IMR-90 (cell line): ENCODE measurements at regions not wholly inside any gene's neighbourhood (a gene's known extent, or its start where the extent isn't known, plus 50 kb on each side); places are given as distances from the start of the nearest gene placed in this dataset.

Experiments
- ATAC-seq: fragments of 200-7000 bp; cut with Tn5 transposase; 2 replicates; pipeline ENCODE4 v1.9.1; 2020; ENCODE audit warnings: low read depth, mild to moderate bottlenecking, moderate library complexity
- BruUV-seq: library from RNA; stranded (reverse); fragments of 400-500 nt; replicated peaks from 2 replicates; lab custom pipeline; 2021; lab: Mats Ljungman, UMichigan
- CTCF ChIA-PET: fragments of 300-600 bp; formaldehyde crosslinking; extraction: SDS; loops from one replicate; lab custom pipeline; 2021; ENCODE audit warnings: antibody characterized with exemption; lab: Yijun Ruan, JAX
- POLR2A ChIA-PET: fragments of 300-600 bp; sonication (Branson Sonifier 250); formaldehyde crosslinking; loops from one replicate; lab custom pipeline; 2022; ENCODE audit warnings: antibody characterized with exemption; ENCODE audit not compliant: unreplicated experiment; lab: Charles Lee
- DNase-seq: peaks from one replicate; pipeline ENCODE4 v3.0.0; 2013
- H2AFZ ChIP-seq: replicated peaks from 2 replicates; pipeline ENCODE3; 2013; ENCODE audit warnings: low read length, mild to moderate bottlenecking; ENCODE audit not compliant: poor library complexity
- H2AK5ac ChIP-seq: 2 replicates; pipeline ENCODE4 v1.6.1; 2013; ENCODE audit warnings: low read depth, low read length, inconsistent platforms
- H2AK9ac ChIP-seq: replicated peaks from 2 replicates; pipeline ENCODE3; 2013; ENCODE audit warnings: mild to moderate bottlenecking, low read depth, low read length, moderate library complexity; ENCODE audit not compliant: poor library complexity
- H2BK120ac ChIP-seq: 2 replicates; pipeline ENCODE4 v1.6.1; 2013; ENCODE audit warnings: low read depth, low read length, inconsistent platforms
- H2BK15ac ChIP-seq: 3 replicates; pipeline ENCODE4 v1.6.1; 2013; ENCODE audit warnings: low read depth, low read length, inconsistent platforms
- H2BK20ac ChIP-seq: 2 replicates; pipeline ENCODE4 v1.6.1; 2013; ENCODE audit warnings: low read depth, mild to moderate bottlenecking, inconsistent platforms, low read length, moderate library complexity
- H2BK5ac ChIP-seq: 2 replicates; pipeline ENCODE4 v1.6.1; 2013; ENCODE audit warnings: mild to moderate bottlenecking, low read depth, low read length, inconsistent platforms; ENCODE audit not compliant: poor library complexity, severe bottlenecking
- H3K14ac ChIP-seq: replicated peaks from 2 replicates; pipeline ENCODE4 v1.6.1; 2013; ENCODE audit warnings: low read depth, low read length, inconsistent platforms
- H3K18ac ChIP-seq: 2 replicates; pipeline ENCODE4 v1.6.1; 2013; ENCODE audit warnings: low read depth, low read length, control low read depth
- H3K23ac ChIP-seq: 2 replicates; pipeline ENCODE4 v1.6.1; 2013; ENCODE audit warnings: low read depth, low read length, inconsistent platforms
- H3K27ac ChIP-seq: 2 replicates; pipeline ENCODE4 v1.5.1; 2013; ENCODE audit warnings: mild to moderate bottlenecking, control low read depth, low read length; ENCODE audit not compliant: insufficient read depth
- H3K27me3 ChIP-seq: 2 replicates; pipeline ENCODE4 v1.6.1; 2013; ENCODE audit warnings: low read length; ENCODE audit not compliant: control insufficient read depth, insufficient read depth
- H3K36me3 ChIP-seq: 2 replicates; pipeline ENCODE4 v1.6.1; 2013; ENCODE audit warnings: low read length, mixed read lengths; ENCODE audit not compliant: control insufficient read depth, insufficient read depth
- H3K4ac ChIP-seq: 2 replicates; pipeline ENCODE4 v1.6.1; 2013; ENCODE audit warnings: low read depth, low read length, inconsistent platforms
- H3K4me1 ChIP-seq: 2 replicates; pipeline ENCODE4 v1.6.1; 2013; ENCODE audit warnings: low read length, mixed read lengths; ENCODE audit not compliant: control insufficient read depth, insufficient read depth
- H3K4me2 ChIP-seq: 2 replicates; pipeline ENCODE4 v1.6.1; 2013; ENCODE audit warnings: low read depth, mild to moderate bottlenecking, control low read depth, low read length, moderate library complexity
- H3K4me3 ChIP-seq: 2 replicates; pipeline ENCODE4 v1.5.1; 2013; ENCODE audit warnings: low read depth, mild to moderate bottlenecking, control low read depth, low read length, moderate library complexity; ENCODE audit not compliant: insufficient read depth
- H3K56ac ChIP-seq: 2 replicates; pipeline ENCODE4 v1.6.1; 2013; ENCODE audit warnings: low read length, inconsistent platforms; ENCODE audit not compliant: insufficient read depth; ENCODE audit errors: extremely low read depth
- H3K79me1 ChIP-seq, 2 experiments: 2 replicates each; pipeline ENCODE4 v1.6.1; 2013; ENCODE audit warnings: low read length in 2 of 2, inconsistent platforms in 1 of 2, low read depth in 1 of 2
- H3K9ac ChIP-seq: 2 replicates; pipeline ENCODE4 v1.6.1; 2013; ENCODE audit warnings: low read depth, low read length, control low read depth
- H3K9me1 ChIP-seq: 2 replicates; pipeline ENCODE4 v1.6.1; 2013; ENCODE audit warnings: low read length, inconsistent platforms; ENCODE audit not compliant: insufficient read depth
- H3K9me3 ChIP-seq: 2 replicates; pipeline ENCODE4 v1.6.1; 2013; ENCODE audit warnings: low read length; ENCODE audit not compliant: control insufficient read depth, insufficient read depth
- H4K20me1 ChIP-seq: 2 replicates; pipeline ENCODE4 v1.6.1; 2013; ENCODE audit warnings: low read length, inconsistent platforms; ENCODE audit not compliant: insufficient read depth
- H4K5ac ChIP-seq: 2 replicates; pipeline ENCODE4 v1.6.1; 2013; ENCODE audit warnings: mild to moderate bottlenecking, low read depth, low read length, control low read depth
- H4K8ac ChIP-seq, 2 experiments: 2 replicates each; pipeline ENCODE4 v1.6.1; 2013; ENCODE audit warnings: low read depth in 2 of 2, low read length in 2 of 2, control low read depth in 1 of 2, inconsistent platforms in 1 of 2
- H4K91ac ChIP-seq: 2 replicates; pipeline ENCODE4 v1.6.1; 2013; ENCODE audit warnings: low read depth, low read length, inconsistent platforms; ENCODE audit not compliant: insufficient read depth
- CHD1 ChIP-seq: IDR thresholded peaks from 2 replicates; pipeline ENCODE4 v1.6.1; 2012; ENCODE audit warnings: low read depth, low read length, improper control_type of control experiment
- FOS ChIP-seq: fragments of 150-350 bp; IDR thresholded peaks from 2 replicates; pipeline ENCODE4 v1.6.1; 2016; ENCODE audit warnings: low read depth, low read length
- MAFK ChIP-seq: IDR thresholded peaks from 2 replicates; pipeline ENCODE4 v1.6.1; 2012; ENCODE audit warnings: low read depth, low read length, improper control_type of control experiment
- MAZ ChIP-seq: IDR thresholded peaks from 2 replicates; pipeline ENCODE4 v1.6.1; 2012; ENCODE audit warnings: low read depth, mild to moderate bottlenecking, low read length, improper control_type of control experiment, moderate library complexity, borderline replicate concordance
- MXI1 ChIP-seq: IDR thresholded peaks from 2 replicates; pipeline ENCODE4 v1.6.1; 2012; ENCODE audit warnings: low read depth, mild to moderate bottlenecking, low read length, moderate library complexity, borderline replicate concordance
- POLR2A ChIP-seq: IDR thresholded peaks from 2 replicates; pipeline ENCODE4 v1.6.1; 2012; ENCODE audit warnings: mild to moderate bottlenecking, low read depth, low read length
- RAD21 ChIP-seq: IDR thresholded peaks from 2 replicates; pipeline ENCODE4 v1.6.1; 2012; ENCODE audit warnings: low read length, improper control_type of control experiment
- RCOR1 ChIP-seq: IDR thresholded peaks from 2 replicates; pipeline ENCODE4 v1.6.1; 2012; ENCODE audit warnings: mild to moderate bottlenecking, low read length, improper control_type of control experiment; ENCODE audit not compliant: insufficient replicate concordance
- RFX5 ChIP-seq: IDR thresholded peaks from 2 replicates; pipeline ENCODE4 v1.8.0; 2012; ENCODE audit warnings: low read depth, mild to moderate bottlenecking, low read length, moderate library complexity
- WGBS, 2 experiments: methylation state at CpG; one replicate each; pipeline versions ENCODE4 v1.1.5 to v1.1.7; 2013; ENCODE audit warnings: missing lambda C conversion rate in 2 of 2; ENCODE audit not compliant: insufficient read length in 1 of 2; ENCODE audit errors: extremely low coverage in 2 of 2; 5-methylcytosine and 5-hydroxymethylcytosine counted together
- dilution Hi-C: fragments of 300-500 bp; cut with HindIII; formaldehyde crosslinking; loops from one replicate; pipeline ENCODE4 v1.14.3; 2018; ENCODE audit warnings: low sequenced_read_pairs; ENCODE audit not compliant: unreplicated experiment
- in situ Hi-C: fragments of 300-500 bp; cut with MboI; formaldehyde crosslinking; loops from 3 replicates; pipeline ENCODE4 v1.14.3; 2019; ENCODE audit warnings: low sequenced_read_pairs, inconsistent platforms, mixed read lengths
- intact Hi-C: fragments of 100-400 bp; cut with micrococcal nuclease; formaldehyde crosslinking; loops from 2 replicates; pipeline ENCODE4 v1.10.0; 2022
- TF ChIP-seq, protein P1 (sequence below): conservative IDR thresholded peaks from 2 replicates; pipeline ENCODE4 v1.5.1; 2012; ENCODE audit warnings: mild to moderate bottlenecking, low read depth, low read length, improper control_type of control experiment
- TF ChIP-seq, protein P2 (sequence below): fragments of 150-350 bp; IDR thresholded peaks from 2 replicates; pipeline ENCODE4 v1.6.1; 2016; ENCODE audit warnings: low read depth, mild to moderate bottlenecking, low read length, moderate library complexity, borderline replicate concordance
- TF ChIP-seq, protein P3 (sequence below): fragments of 150-350 bp; IDR thresholded peaks from 2 replicates; pipeline ENCODE4 v1.6.1; 2017; ENCODE audit warnings: mild to moderate bottlenecking, antibody characterized with exemption, low read length, low read depth

DNA sequence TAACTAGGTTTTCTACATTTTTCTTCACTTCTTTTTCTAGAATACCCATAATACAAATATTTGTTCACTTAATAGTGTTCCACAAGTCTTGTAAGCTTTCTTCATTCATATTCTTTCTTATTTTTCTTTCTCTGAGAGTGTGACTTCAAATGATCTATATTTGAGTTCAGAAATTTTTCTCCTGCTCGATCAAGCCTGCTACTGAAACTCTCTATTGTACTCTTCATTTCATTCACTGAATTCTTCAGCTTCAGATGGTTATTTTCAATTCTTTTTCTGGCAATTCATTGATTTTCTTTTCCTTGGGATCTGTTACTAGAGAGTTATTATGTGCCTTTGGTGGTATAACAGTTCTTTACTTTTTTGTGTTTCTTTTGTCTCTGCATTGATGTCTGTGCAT is 82.5 kb upstream of the CAMK1G start:
- no peak for TF ChIP-seq RCOR1
- TF ChIP-seq, protein P1, sequence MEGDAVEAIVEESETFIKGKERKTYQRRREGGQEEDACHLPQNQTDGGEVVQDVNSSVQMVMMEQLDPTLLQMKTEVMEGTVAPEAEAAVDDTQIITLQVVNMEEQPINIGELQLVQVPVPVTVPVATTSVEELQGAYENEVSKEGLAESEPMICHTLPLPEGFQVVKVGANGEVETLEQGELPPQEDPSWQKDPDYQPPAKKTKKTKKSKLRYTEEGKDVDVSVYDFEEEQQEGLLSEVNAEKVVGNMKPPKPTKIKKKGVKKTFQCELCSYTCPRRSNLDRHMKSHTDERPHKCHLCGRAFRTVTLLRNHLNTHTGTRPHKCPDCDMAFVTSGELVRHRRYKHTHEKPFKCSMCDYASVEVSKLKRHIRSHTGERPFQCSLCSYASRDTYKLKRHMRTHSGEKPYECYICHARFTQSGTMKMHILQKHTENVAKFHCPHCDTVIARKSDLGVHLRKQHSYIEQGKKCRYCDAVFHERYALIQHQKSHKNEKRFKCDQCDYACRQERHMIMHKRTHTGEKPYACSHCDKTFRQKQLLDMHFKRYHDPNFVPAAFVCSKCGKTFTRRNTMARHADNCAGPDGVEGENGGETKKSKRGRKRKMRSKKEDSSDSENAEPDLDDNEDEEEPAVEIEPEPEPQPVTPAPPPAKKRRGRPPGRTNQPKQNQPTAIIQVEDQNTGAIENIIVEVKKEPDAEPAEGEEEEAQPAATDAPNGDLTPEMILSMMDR: no peak
- TF ChIP-seq, protein P2, sequence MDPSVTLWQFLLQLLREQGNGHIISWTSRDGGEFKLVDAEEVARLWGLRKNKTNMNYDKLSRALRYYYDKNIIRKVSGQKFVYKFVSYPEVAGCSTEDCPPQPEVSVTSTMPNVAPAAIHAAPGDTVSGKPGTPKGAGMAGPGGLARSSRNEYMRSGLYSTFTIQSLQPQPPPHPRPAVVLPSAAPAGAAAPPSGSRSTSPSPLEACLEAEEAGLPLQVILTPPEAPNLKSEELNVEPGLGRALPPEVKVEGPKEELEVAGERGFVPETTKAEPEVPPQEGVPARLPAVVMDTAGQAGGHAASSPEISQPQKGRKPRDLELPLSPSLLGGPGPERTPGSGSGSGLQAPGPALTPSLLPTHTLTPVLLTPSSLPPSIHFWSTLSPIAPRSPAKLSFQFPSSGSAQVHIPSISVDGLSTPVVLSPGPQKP: no peak
- no peak for TF ChIP-seq MAZ
- no peak for TF ChIP-seq POLR2A
- no peak for TF ChIP-seq MAFK
- no peak for TF ChIP-seq RAD21
- TF ChIP-seq, protein P3, sequence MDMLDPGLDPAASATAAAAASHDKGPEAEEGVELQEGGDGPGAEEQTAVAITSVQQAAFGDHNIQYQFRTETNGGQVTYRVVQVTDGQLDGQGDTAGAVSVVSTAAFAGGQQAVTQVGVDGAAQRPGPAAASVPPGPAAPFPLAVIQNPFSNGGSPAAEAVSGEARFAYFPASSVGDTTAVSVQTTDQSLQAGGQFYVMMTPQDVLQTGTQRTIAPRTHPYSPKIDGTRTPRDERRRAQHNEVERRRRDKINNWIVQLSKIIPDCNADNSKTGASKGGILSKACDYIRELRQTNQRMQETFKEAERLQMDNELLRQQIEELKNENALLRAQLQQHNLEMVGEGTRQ: no peak
- TF ChIP-seq FOS: no peak
- no peak for TF ChIP-seq RFX5
- no peak for TF ChIP-seq CHD1
- TF ChIP-seq MXI1: no peak
- Histone ChIP-seq H3K9me3 (no peaks in the 10 kb centered on the region), H2AK5ac (no peak overlapping the region), H3K4me2 (no peak overlapping the region), H2AK9ac (no peak overlapping the region), H3K27ac (no peak overlapping the region), H3K18ac (no peak overlapping the region), H4K5ac (no peak overlapping the region), H2BK120ac (no peak overlapping the region), H3K36me3 (no peaks in the 10 kb centered on the region), H4K91ac (no peak overlapping the region), H2BK20ac (no peak overlapping the region), H2AFZ (no peak overlapping the region), H3K4me3 (no peak overlapping the region), H3K4ac (no peak overlapping the region), H3K9ac (no peak overlapping the region), H4K20me1 (no peaks in the 10 kb centered on the region), H4K8ac (no peak overlapping the region), H3K4me1 (no peaks in the 10 kb centered on the region; the same call in 1 of the 2 replicates), H3K79me1 (no peaks in the 10 kb centered on the region), H2BK5ac (no peak overlapping the region), H3K9me1 (no peaks in the 10 kb centered on the region), H3K27me3 (no peaks in the 10 kb centered on the region), H3K23ac (no peak overlapping the region), H3K56ac (no peak overlapping the region), H3K14ac (no peak overlapping the region), H2BK15ac (no peak overlapping the region)
- no TSS peak for BruUV-seq
- in situ Hi-C loops (no loop called here), dilution Hi-C loops (no loop called here), intact Hi-C loops (no loop called here)
- CTCF ChIA-PET: interaction anchor here (1.0 to 1.2 kb wide), 2 partner anchors 11 to 293 kb away, joined by 3 to 4 read pairs; no protein-coding TSS in a partner anchor
- POLR2A ChIA-PET: no interaction called here
- ATAC-seq (no peak), DNase-seq (no peak)
- no CpG with 5 or more reads among the region's 1 CpG for WGBS, 2 experiments
